Hindlimb muscle (tissue), 1 donor: ENCODE measurements at regions not wholly inside any gene's neighbourhood (a gene's known extent, or its start where the extent isn't known, plus 50 kb on each side); places are given as distances from the start of the nearest gene placed in this dataset.

Source experiments
- DNase-seq: peaks from one replicate; pipeline ENCODE4 v3.0.0-alpha.2; 2013

DNA sequence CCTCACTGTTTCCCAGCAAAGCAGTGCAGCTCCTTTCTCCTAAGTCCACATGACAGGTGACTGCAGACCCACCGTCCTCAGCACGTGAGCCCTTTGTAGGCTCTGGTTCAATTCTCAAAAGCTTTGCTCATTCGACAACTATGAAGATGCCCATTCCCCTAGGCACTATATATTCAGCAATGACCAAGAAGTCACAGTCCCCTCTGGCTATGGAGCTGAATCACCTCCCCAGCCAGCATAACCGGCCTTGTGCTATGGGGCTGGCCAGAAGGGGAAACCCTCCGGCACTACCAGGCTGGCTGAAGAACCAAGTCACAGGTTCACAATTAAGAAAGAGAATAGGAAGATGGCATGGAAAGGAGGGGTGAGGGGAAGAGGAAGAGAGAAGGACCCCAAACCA, 139.7 kb downstream of the WSCD1 start:
- DNase-seq: no peak

DNA sequence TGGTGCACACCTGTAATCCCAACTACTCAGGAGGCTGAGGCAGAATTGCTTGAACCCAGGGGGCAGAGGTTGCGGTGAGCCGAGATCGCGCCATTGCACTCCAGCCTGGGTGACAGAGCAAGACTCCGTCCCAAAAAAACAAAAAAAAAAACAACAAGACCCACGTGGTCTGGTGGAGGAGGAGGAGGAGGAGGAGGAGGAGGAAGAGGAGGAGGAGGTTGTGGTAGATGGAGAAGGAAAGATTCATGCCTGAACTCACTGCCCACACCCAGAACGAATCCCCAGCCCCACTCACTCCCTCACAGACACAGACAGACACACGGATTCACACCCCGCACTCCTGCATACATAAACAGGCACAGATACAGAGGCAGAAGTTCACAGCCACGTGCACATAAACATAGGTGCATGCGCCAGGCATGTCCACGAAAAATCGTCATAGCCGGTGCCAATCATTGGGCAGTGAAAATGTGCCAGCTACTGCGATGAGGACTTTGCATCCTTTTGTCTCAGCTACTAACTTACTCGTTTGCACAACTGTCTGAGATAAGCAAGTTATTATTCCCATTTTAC, 138.5 kb downstream of the WSCD1 start:
- DNase-seq: no peak

DNA sequence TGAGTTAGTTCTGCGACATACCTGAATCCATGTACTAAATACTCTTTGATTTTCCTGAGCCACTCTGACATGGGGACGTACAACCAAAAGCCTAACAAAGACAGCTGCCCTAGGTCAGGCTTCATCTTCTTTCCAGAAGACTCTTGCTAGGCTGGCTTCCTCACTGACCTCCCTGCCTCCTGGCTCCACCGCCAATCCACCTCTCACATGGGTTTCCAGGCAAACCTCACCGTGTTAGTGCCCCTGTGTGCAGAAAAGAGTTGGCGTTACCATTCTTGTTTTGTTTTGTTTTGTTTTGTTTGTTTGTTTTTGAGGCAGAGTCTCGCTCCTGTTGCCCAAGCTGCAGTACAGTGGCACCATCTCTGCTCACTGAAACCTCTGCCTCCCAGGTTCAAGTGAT, 135.3 kb downstream of the WSCD1 start:
- DNase-seq: no peak

DNA sequence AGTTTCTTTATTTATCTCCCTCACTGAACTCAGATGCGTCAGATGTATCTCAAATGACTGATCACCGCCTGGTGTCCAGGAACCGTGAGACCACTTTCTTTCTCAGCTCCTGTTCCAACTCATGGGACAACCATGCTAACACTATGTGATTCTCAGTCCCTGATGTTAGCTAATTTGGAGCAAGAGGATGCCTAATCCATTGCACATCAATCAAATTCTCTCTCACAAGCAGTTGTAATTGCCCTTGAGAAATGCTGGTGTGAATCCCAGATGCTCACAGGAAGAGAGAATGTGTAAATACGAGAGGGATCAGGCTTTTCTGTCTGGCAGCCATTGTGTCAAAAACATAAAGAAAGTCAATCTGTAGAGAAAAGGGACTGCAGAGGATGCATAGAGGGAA, 134.9 kb downstream of the WSCD1 start:
- DNase-seq: no peak

DNA sequence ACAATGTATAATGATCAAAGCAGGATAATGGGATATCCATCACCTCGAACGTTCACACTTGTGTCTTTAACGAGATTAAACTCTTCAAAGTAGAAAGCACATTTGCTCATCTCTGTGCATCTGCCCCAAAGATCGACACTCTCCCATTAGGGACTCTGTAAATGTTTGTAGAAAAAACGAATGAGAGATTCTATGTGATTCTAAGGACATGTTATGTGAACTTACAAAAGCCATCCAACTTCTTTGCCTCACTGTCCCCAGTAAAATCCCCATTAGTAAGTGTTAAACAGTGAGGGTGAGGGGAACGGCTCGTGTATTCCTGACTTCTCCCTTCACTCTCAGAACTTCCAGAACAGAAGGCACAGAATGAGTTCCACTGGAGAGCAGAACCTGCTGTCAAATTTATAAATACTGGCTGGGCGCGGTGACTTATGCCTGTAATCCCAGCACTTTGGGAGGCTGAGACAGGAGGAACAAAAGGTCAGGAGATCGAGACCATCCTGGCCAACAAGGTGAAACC, 134.1 kb downstream of the WSCD1 start:
- no peak for DNase-seq

DNA sequence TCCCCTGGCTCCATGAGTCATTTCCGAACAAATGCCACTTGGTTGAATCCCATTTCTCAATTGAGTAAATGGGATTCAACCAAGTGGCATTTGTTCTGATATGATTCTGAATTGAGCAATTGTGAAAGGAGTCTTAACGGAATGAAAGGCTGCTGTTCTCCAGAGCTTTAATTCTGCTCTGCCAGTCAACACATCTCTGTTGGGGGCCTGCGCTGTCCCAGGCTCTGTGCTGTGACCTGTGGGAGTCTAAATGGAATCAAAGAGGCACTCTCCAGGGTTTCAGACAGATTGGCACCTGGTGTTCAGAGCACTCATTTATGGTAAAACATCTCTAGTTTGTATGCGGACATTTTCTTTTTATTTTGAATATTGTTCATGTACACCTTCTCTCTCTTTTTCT, 126.2 kb downstream of the WSCD1 start:
- no peak for DNase-seq

DNA sequence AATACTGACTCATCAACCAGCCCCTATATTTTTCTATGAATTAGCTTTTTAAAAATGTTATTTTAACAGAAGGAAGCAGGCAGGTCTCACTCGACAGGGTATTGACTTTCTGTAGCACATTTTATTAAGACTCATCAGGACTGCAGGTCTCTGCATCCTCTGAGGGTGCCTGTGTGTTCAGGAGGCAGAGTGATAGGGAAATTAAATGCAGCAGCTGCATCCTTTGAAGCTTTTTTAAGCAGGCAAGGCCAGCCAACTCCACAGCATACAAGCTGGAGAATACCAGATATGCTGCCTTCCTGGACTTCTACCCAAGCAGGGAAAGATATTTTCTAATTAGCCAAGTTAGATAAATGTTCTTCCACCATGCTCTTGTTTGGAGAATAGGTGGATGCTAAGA, 124.9 kb downstream of the WSCD1 start:
- DNase-seq: no peak

DNA sequence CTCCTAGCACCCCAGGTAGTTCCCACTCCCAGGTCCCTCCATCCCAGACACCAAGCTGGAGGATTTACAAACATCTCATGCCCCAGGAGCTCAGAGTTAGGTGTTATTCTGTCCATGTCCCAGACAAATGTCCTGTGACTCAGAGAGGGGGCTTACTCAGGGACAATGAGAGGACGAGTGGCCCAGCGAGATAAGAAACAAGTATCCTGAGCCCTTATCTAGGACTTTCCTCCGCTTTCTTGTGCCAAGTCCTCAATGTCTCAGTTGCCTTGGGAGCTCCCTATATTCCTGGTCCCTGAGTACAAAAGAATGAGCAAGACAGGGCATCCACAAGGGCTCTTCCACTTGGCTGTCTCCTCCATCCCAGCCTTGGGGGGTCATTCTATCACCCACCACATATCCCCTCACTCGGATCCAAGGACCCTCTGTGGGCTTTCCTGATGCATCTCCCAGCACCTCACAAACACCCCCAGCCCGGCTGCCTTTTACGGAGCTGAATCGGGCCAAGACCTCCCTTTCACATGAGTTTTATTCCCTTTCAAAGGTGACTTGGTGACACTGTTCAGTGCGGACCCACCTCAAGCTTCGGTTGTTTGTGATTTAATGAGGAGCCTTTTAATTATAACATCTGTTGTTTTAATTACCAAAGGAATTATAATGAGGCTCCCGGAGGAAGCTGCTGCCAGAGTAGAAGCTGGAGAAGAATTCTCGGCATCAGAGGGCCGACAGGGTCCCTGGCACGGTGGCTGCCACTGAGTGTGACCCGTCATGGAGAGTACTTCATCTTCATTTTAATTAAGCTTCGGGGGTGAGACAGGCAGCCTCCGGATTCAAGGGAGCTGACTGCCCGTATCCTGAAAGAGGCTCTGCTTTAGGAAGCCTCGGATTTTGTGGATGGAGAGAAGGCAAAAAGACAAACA, 121.5 kb downstream of the WSCD1 start:
- no peak for DNase-seq

DNA sequence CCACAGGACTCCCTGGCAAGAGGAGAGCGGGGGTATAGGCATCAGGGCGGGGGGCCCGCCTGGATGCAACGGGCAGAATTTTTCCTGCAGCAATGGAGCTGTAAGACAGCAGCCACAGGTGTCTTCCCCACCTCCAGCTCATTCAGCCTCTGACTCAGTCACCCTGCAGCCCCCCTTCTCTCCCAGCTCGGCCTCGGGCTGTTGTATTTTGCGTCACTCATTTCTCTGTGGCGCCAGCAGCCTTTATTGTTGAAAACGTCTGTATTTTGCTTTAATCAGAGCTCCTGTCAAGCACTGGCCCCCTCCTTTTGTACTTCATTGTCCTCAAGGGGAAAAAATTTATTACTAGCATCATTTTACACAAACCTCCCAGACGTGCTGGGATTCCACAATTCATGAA, 117.7 kb downstream of the WSCD1 start:
- no peak for DNase-seq

DNA sequence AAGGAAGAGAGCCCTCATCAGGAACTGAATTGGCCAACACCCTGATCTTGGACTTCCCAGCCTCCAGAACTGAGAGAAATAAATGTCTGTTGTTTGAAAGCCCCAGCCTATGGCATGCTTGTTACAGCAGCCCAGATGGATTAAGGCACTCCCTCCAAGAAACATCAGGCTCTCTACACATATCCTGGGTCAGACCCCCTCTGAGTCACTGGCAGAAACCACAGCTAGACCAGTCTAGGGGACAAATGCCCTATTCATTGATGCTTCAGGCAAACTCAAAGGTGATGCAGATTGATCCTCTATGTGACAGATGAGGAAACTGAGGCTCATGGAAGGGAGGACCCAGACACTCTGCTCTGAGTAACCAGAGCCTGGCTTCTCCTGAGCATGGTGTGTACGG, 116.8 kb downstream of the WSCD1 start:
- no peak for DNase-seq

DNA sequence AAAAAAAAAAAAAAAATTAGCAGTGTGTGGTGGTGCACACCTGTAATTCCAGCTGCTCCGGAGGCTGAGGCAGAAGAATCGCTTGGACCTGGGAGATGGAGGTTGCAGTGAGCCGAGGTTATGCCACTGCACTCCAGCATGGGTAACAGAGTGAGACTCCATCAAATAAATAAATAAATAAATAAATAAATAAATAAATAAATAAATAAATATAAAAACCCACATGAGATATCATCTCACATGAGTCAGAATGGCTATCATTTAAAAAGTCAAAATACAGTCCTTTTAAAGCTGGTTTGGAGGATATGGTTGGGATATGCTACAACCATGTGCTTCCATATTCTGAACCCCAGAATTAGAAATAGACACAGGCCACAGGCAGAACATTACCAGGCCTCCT, 114.3 kb downstream of the WSCD1 start:
- DNase-seq: no peak

DNA sequence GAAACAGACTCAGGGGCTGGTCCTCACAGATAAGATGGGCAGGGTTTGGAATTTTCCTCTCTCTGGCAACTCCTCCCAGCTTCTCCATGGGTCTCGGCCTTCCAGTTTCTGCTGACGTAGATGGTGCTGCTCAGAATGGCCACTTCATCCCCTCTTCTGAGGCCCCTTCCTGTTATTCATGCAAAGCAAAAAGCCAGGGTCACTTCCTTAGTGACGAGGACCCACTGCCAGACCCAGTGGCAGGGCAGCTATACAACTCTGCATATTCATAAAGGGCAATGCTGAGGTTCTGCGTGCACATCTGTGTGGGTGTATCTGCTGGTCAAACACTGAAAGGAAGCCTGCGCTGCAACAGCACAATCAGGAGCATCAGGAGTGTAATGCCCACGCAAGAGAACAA, 108.8 kb downstream of the WSCD1 start:
- no peak for DNase-seq

DNA sequence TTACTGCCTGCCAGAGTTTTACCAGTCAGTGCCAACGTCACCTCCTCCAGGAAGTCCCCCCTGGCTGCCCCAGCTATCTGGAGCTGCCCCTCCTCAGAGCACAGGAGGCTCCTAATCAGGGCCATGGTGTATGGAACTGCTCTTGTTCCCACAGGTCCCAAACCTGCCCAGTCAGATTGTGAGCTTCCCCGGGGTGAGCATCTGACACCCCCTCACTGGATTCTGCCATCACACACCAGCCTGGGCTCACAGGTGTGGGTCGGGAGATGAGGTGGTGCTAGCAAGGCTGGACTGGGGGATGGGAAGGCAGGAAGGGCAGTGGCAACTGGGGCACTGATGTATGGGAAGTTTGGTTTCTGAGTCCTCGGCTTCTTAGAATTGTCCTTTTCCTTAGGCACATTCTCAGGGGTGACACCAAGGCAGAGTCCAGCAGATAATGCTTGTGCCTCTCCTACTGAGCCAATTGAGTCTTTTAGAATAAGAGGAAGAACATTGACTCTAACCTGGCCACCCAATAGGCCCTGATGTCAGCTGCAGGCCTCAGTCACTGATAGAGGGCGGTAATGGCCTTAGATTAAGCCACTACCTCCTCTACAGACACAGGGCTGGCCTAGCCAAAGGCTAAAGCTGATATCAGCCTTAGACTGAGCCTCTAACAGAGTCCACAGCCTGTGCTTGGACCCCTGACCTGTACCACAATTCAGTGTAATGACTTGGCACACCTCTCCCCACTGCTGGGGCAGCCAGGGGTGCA, 107.9 kb downstream of the WSCD1 start:
- no peak for DNase-seq
